GM12878 (cell line): ENCODE measurements at regions not wholly inside any gene's neighbourhood (a gene's known extent, or its start where the extent isn't known, plus 50 kb on each side); places are given as distances from the start of the nearest gene placed in this dataset.

Experiments
- ATAC-seq: fragments of 200-7000 bp; cut with Tn5 transposase; 3 replicates; pipeline ENCODE4 v1.9.1; 2020; ENCODE audit warnings: mild to moderate bottlenecking, moderate library complexity
- BruUV-seq: library from RNA; stranded (reverse); fragments of 400-500 nt; replicated peaks from 2 replicates; lab custom pipeline; 2021; lab: Mats Ljungman, UMichigan
- CTCF ChIA-PET: fragments of 300-600 bp; sonication (Branson Sonifier 250); formaldehyde crosslinking; extraction: SDS; loops from one replicate; lab custom pipeline; 2021; ENCODE audit warnings: inconsistent platforms; lab: Yijun Ruan, JAX
- POLR2A ChIA-PET: fragments of 350-600 bp; formaldehyde crosslinking; extraction: SDS; loops from one replicate; lab custom pipeline; 2021; ENCODE audit warnings: inconsistent platforms; lab: Charles Lee
- RAD21 ChIA-PET: fragments of 300-600 bp; sonication (Branson Sonifier 250); formaldehyde crosslinking; loops from one replicate; lab custom pipeline; 2023; ENCODE audit warnings: antibody characterized with exemption; ENCODE audit not compliant: unreplicated experiment; lab: Charles Lee
- SMC1A ChIA-PET: fragments of 300-600 bp; sonication (Branson Sonifier 250); formaldehyde crosslinking; loops from one replicate; lab custom pipeline; 2023; ENCODE audit not compliant: unreplicated experiment, uncharacterized antibody; lab: Charles Lee
- DNase-seq: peaks from one replicate; pipeline ENCODE4 v3.0.0-alpha.2; 2011; ENCODE audit warnings: low read depth, low spot score
- FAIRE-seq: peaks from 3 replicates; lab custom pipeline; 2011; peaks lifted over from hg19 to GRCh38; lab: Jason Lieb, UNC
- H2AFZ ChIP-seq: 2 replicates; pipeline ENCODE4 v1.6.0; 2011; ENCODE audit warnings: low read depth, low read length, control low read depth; ENCODE audit not compliant: control insufficient read depth
- H3K27ac ChIP-seq: 2 replicates; pipeline ENCODE4 v1.5.1; 2011; ENCODE audit warnings: control low read depth; ENCODE audit not compliant: control insufficient read depth, insufficient read depth
- H3K27me3 ChIP-seq, 2 experiments: replicated peaks in 1 of 2; 2 replicates each; pipeline versions ENCODE4 v1.6.0 to v1.6.1; 2011; ENCODE audit warnings: low read length in 1 of 2; ENCODE audit not compliant: control insufficient read depth in 2 of 2, insufficient read depth in 2 of 2
- H3K36me3 ChIP-seq, 2 experiments: 2 replicates each; pipeline ENCODE4 v1.5.1; 2011; ENCODE audit warnings: low read length in 1 of 2; ENCODE audit not compliant: control insufficient read depth in 2 of 2, insufficient read depth in 2 of 2
- H3K4me1 ChIP-seq: 2 replicates; pipeline ENCODE4 v1.6.1; 2011; ENCODE audit warnings: mild to moderate bottlenecking, low read length, moderate library complexity, mixed read lengths; ENCODE audit not compliant: control insufficient read depth, insufficient read depth
- H3K4me2 ChIP-seq: 2 replicates; pipeline ENCODE4 v1.6.0; 2011; ENCODE audit warnings: control low read depth; ENCODE audit not compliant: control insufficient read depth, insufficient read depth
- H3K4me3 ChIP-seq: fragments of 200-600 bp; sonication (generic); 2 replicates; pipeline ENCODE4 v1.5.1; 2016
- H3K79me2 ChIP-seq: 2 replicates; pipeline ENCODE4 v1.6.0; 2011; ENCODE audit warnings: low read length; ENCODE audit not compliant: control insufficient read depth, insufficient read depth
- H3K9ac ChIP-seq: 2 replicates; pipeline ENCODE4 v1.8.0; 2011; ENCODE audit warnings: low read length, control low read depth, mixed read lengths; ENCODE audit not compliant: control insufficient read depth, insufficient read depth
- H3K9me3 ChIP-seq: replicated peaks from 3 replicates; pipeline ENCODE4 v1.5.1; 2011; ENCODE audit warnings: mild to moderate bottlenecking, low read length; ENCODE audit not compliant: control insufficient read depth, insufficient read depth
- H4K20me1 ChIP-seq: 2 replicates; pipeline ENCODE4 v1.6.0; 2011; ENCODE audit not compliant: control insufficient read depth, insufficient read depth
- CREB1 ChIP-seq: IDR thresholded peaks from 2 replicates; pipeline ENCODE4 v1.6.1; 2012; ENCODE audit warnings: low read depth, mild to moderate bottlenecking, inconsistent platforms
- NBN ChIP-seq: fragments of 450-650 bp; IDR thresholded peaks from 2 replicates; pipeline ENCODE4 v1.6.1; 2016
- SUZ12 ChIP-seq: fragments of 200-600 bp; sonication (generic); IDR thresholded peaks from one replicate; pipeline ENCODE4 v1.6.1; 2018; ENCODE audit warnings: antibody characterized with exemption, mild to moderate bottlenecking; ENCODE audit not compliant: unreplicated experiment
- TCF3 ChIP-seq: IDR thresholded peaks from 2 replicates; pipeline ENCODE4 v1.6.1; 2012; ENCODE audit warnings: low read depth, mild to moderate bottlenecking, low read length, borderline replicate concordance; ENCODE audit not compliant: insufficient read depth
- ZNF592 ChIP-seq: fragments of 450-650 bp; IDR thresholded peaks from 2 replicates; pipeline ENCODE4 v1.6.1; 2017; ENCODE audit warnings: mild to moderate bottlenecking, moderate library complexity
- WGBS: methylation state at CpG from one replicate; pipeline ENCODE4 v1.1.6; 2016; ENCODE audit warnings: low lambda C conversion rate; ENCODE audit not compliant: insufficient replicate concordance, insufficient coverage; ENCODE audit errors: missing lambda C conversion rate; 5-methylcytosine and 5-hydroxymethylcytosine counted together
- in situ Hi-C: fragments of 300-500 bp; cut with MboI; formaldehyde crosslinking; loops from 9 replicates; pipeline ENCODE4 v1.14.3; 2018; ENCODE audit warnings: mixed read lengths
- intact Hi-C: fragments of 100-400 bp; cut with micrococcal nuclease; formaldehyde crosslinking; loops from one replicate; pipeline ENCODE4 v1.14.2; 2022; ENCODE audit not compliant: unreplicated experiment
- TF ChIP-seq, protein P1 (sequence below): IDR thresholded peaks from 2 replicates; pipeline ENCODE4 v1.6.1; 2012; ENCODE audit warnings: improper control_type of control experiment, low read depth, low read length; ENCODE audit not compliant: insufficient replicate concordance

GRCh38 chr17:79522414-79522813, 88.4 kb downstream of the RBFOX3 start:
- CTCF ChIA-PET = no interaction called here
- no peak overlapping the region for H2AFZ ChIP-seq
- no peaks in the 10 kb centered on the region for H3K36me3 ChIP-seq
- no peak overlapping the region for H3K9ac ChIP-seq
- no peak overlapping the region for H3K27ac ChIP-seq
- WGBS = 13% methylated on average over 6 of the region's 6 CpGs
- POLR2A ChIA-PET = interaction anchor here (0.7 kb wide), 1 partner anchor 1163 kb away, joined by 4 read pairs; no protein-coding TSS in a partner anchor
- no peak for DNase-seq
- TF ChIP-seq, protein P1, sequence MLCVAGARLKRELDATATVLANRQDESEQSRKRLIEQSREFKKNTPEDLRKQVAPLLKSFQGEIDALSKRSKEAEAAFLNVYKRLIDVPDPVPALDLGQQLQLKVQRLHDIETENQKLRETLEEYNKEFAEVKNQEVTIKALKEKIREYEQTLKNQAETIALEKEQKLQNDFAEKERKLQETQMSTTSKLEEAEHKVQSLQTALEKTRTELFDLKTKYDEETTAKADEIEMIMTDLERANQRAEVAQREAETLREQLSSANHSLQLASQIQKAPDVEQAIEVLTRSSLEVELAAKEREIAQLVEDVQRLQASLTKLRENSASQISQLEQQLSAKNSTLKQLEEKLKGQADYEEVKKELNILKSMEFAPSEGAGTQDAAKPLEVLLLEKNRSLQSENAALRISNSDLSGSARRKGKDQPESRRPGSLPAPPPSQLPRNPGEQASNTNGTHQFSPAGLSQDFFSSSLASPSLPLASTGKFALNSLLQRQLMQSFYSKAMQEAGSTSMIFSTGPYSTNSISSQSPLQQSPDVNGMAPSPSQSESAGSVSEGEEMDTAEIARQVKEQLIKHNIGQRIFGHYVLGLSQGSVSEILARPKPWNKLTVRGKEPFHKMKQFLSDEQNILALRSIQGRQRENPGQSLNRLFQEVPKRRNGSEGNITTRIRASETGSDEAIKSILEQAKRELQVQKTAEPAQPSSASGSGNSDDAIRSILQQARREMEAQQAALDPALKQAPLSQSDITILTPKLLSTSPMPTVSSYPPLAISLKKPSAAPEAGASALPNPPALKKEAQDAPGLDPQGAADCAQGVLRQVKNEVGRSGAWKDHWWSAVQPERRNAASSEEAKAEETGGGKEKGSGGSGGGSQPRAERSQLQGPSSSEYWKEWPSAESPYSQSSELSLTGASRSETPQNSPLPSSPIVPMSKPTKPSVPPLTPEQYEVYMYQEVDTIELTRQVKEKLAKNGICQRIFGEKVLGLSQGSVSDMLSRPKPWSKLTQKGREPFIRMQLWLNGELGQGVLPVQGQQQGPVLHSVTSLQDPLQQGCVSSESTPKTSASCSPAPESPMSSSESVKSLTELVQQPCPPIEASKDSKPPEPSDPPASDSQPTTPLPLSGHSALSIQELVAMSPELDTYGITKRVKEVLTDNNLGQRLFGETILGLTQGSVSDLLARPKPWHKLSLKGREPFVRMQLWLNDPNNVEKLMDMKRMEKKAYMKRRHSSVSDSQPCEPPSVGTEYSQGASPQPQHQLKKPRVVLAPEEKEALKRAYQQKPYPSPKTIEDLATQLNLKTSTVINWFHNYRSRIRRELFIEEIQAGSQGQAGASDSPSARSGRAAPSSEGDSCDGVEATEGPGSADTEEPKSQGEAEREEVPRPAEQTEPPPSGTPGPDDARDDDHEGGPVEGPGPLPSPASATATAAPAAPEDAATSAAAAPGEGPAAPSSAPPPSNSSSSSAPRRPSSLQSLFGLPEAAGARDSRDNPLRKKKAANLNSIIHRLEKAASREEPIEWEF = no peak
- TF ChIP-seq, all 136 proteins: peak for 0
- Histone ChIP-seq H3K4me2 (no peak overlapping the region), H3K9me3 (no peaks in the 10 kb centered on the region), H4K20me1 (no peaks in the 10 kb centered on the region), H3K4me1 (no peaks in the 10 kb centered on the region), H3K79me2 (no peaks in the 10 kb centered on the region), H3K4me3 (no peak overlapping the region), H3K27me3 (peaks cover 9 to 16% of the 10 kb centered on the region in 2 experiments; a peak in 3 of 4 replicates)
- in situ Hi-C loops (no loop called here), intact Hi-C loops (no loop called here)
- ATAC-seq (no peak), FAIRE-seq (no peak)
- no TSS peak for BruUV-seq
- SMC1A ChIA-PET = no interaction called here
- RAD21 ChIA-PET = no interaction called here

DNA sequence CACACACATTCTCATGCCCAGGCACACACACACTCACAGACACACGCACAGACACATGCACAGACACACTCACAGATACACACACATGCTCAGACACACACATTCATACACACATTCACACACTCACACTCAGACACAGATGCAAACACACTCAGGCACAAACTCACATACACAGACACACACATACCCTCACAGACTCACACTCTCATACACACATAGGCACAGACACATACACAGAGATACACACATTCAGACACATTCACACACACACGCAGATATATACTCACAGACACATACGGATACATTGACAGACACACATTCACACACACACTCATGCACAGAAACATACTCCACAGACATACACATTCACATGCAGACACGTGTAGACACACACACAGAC, 89.6 kb downstream of the RBFOX3 start:
- H3K4me2 ChIP-seq = no peak overlapping the region
- no peaks in the 10 kb centered on the region for H4K20me1 ChIP-seq
- no peak for ATAC-seq
- in situ Hi-C loops = no loop called here
- no TSS peak for BruUV-seq
- SMC1A ChIA-PET = no interaction called here
- no peak overlapping the region for H3K9ac ChIP-seq
- H2AFZ ChIP-seq = no peak overlapping the region
- RAD21 ChIA-PET = no interaction called here
- CTCF ChIA-PET = no interaction called here
- DNase-seq = no peak
- WGBS = 30% methylated on average over 4 of the region's 4 CpGs
- H3K79me2 ChIP-seq = no peaks in the 10 kb centered on the region
- intact Hi-C loops = no loop called here
- no peak for FAIRE-seq
- POLR2A ChIA-PET = no interaction called here
- H3K27me3 ChIP-seq = peaks cover 9 to 13% of the 10 kb centered on the region in 2 experiments; a peak in 3 of 4 replicates
- no peaks in the 10 kb centered on the region for H3K36me3 ChIP-seq
- H3K9me3 ChIP-seq = no peaks in the 10 kb centered on the region
- H3K4me3 ChIP-seq = no peak overlapping the region
- H3K4me1 ChIP-seq = no peaks in the 10 kb centered on the region
- no peak overlapping the region for H3K27ac ChIP-seq
- no peak for TF ChIP-seq SUZ12
- no peak for TF ChIP-seq NBN
- 0 out of 2 replicates have a peak, but pooled peaks have one; percentile 12 for TF ChIP-seq TCF3
- no peak for TF ChIP-seq ZNF592
- TF ChIP-seq CREB1 = no peak
